WERI-Rb-1 (cell line): ENCODE measurements at regions not wholly inside any gene's neighbourhood (a gene's known extent, or its start where the extent isn't known, plus 50 kb on each side); places are given as distances from the start of the nearest gene placed in this dataset.

Source experiments
- DNase-seq: peaks from one replicate; pipeline ENCODE4 v3.0.0-alpha.2; 2020
- H3K27ac ChIP-seq: fragments of 250-450 bp; sonication (Bioruptor Pico); 2 replicates; pipeline ENCODE4 v1.5.1; 2020; ENCODE audit warnings: mild to moderate bottlenecking, moderate library complexity
- H3K27me3 ChIP-seq: fragments of 250-450 bp; sonication (Bioruptor Pico); 2 replicates; pipeline ENCODE4 v1.5.1; 2021; ENCODE audit warnings: mild to moderate bottlenecking, low read depth, moderate library complexity; ENCODE audit not compliant: insufficient read depth, severe bottlenecking
- H3K36me3 ChIP-seq: fragments of 250-450 bp; sonication (Bioruptor Pico); 2 replicates; pipeline ENCODE4 v1.5.1; 2020; ENCODE audit warnings: mild to moderate bottlenecking, moderate library complexity
- H3K4me3 ChIP-seq: 2 replicates; pipeline ENCODE4 v1.5.1; 2011; ENCODE audit warnings: low read depth, mild to moderate bottlenecking, control low read depth, low read length
- H3K9me3 ChIP-seq: fragments of 250-450 bp; sonication (Bioruptor Pico); 2 replicates; pipeline ENCODE4 v1.5.1; 2021; ENCODE audit warnings: mild to moderate bottlenecking, moderate library complexity; ENCODE audit not compliant: severe bottlenecking
- TF ChIP-seq, protein P1 (sequence below): IDR thresholded peaks from 2 replicates; pipeline ENCODE4 v1.5.1; 2011; ENCODE audit warnings: low read depth, mild to moderate bottlenecking, control low read depth, inconsistent platforms, low read length

DNA sequence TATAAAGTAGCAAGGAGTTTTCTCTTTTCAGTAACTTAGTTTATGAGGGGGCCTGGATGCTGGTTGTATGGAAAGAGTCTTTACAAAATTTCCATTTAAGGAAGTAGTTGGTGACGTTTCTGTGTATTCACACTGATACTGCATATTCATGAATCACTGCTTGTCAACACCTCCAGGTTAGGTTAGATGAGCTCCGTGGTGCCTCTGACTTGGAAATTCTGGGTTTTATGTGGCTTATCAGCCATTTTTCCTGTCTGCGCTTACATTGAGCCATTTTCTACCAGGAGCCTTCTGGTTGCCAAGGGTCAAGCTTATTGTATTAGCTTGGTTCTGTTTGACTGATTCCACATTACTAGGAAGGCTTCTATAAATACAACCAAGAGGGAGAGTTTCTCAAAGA is 128.3 kb downstream of the SLC28A3 start:
- TF ChIP-seq, protein P1, sequence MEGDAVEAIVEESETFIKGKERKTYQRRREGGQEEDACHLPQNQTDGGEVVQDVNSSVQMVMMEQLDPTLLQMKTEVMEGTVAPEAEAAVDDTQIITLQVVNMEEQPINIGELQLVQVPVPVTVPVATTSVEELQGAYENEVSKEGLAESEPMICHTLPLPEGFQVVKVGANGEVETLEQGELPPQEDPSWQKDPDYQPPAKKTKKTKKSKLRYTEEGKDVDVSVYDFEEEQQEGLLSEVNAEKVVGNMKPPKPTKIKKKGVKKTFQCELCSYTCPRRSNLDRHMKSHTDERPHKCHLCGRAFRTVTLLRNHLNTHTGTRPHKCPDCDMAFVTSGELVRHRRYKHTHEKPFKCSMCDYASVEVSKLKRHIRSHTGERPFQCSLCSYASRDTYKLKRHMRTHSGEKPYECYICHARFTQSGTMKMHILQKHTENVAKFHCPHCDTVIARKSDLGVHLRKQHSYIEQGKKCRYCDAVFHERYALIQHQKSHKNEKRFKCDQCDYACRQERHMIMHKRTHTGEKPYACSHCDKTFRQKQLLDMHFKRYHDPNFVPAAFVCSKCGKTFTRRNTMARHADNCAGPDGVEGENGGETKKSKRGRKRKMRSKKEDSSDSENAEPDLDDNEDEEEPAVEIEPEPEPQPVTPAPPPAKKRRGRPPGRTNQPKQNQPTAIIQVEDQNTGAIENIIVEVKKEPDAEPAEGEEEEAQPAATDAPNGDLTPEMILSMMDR, result no peak
- no peaks in the 10 kb centered on the region for H3K36me3 ChIP-seq
- no peak overlapping the region for H3K27ac ChIP-seq
- H3K9me3 ChIP-seq, result no peaks in the 10 kb centered on the region
- no peak for DNase-seq
- no peaks in the 10 kb centered on the region for H3K27me3 ChIP-seq
- H3K4me3 ChIP-seq, result no peak overlapping the region

DNA sequence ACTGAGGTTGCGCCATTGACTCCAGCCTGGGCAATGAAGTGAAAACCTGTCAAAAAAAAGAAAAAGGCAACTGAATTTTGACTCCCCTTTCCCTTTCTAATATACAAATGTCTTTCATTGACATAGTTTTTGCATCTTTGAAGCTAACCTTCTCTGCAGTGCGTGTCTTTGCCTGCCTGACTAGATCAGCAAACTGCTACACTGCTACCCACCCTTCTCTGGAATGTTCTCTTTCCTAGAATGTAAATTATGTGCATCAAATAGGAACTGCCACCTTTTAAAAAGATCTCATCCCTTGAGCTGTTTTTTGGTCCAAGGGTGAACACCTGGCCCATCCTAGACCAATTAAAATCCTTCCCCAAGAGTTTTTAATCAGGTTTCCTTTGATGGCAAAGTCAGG is 127.6 kb downstream of the SLC28A3 start:
- TF ChIP-seq, protein P1, result no peak
- Histone ChIP-seq H3K4me3 (no peak overlapping the region), H3K36me3 (no peaks in the 10 kb centered on the region), H3K27ac (no peak overlapping the region), H3K27me3 (no peaks in the 10 kb centered on the region), H3K9me3 (no peaks in the 10 kb centered on the region)
- no peak for DNase-seq

DNA sequence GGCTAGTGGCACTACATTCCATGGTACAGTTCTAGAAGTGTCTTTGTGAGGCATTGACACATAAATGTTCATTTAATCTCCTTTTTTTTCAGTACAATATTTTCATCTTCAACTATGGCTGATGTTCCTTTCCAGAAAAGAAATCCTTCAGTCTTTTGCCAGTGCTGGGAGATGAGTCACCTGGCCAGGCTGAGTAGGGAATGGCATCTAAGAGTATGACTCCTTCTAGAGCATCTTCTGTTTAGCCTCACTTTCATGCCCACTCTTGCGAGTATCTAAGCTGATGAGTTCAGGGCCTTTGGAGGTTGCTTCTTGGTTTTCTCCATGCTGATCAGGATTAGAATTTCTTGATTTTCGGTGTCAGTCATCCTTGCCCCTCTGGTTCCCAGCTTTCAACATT is 124.4 kb downstream of the SLC28A3 start:
- H3K36me3 ChIP-seq, result no peaks in the 10 kb centered on the region
- H3K27ac ChIP-seq, result no peak overlapping the region
- no peaks in the 10 kb centered on the region for H3K9me3 ChIP-seq
- H3K4me3 ChIP-seq, result no peak overlapping the region
- no peak for DNase-seq
- H3K27me3 ChIP-seq, result no peaks in the 10 kb centered on the region
- TF ChIP-seq, protein P1, result no peak

DNA sequence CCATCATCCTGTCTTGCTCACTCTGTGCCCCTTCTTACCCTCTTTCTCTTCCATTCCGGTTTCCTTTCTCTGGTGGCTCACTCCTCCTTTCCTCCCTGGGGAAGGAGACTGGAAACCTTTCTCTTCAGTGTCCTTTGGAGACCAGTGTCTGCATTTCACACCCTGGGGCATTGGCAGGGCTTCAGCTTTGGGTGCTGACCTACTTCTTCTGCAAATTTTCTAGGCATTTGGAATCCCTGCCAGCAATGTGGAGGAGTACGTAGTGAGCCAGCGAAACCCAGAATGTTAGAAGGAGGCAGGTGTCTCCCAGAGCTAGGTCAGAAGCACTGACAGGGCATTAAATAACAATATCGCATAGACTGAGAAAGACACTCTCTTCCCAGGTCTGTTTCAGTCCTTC is 122.2 kb downstream of the SLC28A3 start:
- Histone ChIP-seq H3K27ac (no peak overlapping the region), H3K4me3 (no peak overlapping the region), H3K9me3 (no peaks in the 10 kb centered on the region), H3K36me3 (no peaks in the 10 kb centered on the region), H3K27me3 (no peaks in the 10 kb centered on the region)
- TF ChIP-seq, protein P1, result no peak
- DNase-seq, result no peak

DNA sequence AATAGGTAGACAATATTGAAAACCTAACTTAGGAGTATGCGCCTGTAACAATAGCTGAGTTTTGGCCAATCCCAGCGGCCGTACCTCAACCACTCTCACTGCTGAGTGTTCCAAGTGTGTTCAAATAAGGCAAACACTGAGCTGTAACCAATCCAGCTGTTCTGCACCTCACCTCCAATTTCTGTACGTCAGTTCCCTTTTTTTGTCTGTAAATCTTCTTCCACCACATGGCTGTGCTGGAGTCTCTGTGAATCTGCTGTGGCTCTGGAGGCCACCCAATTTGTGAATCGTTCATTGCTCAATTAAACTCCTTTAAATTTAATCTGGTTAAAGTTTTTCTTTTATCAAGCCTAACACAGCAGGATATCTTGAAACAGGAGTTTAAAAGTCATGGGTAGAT is 116.3 kb downstream of the SLC28A3 start:
- TF ChIP-seq, protein P1, result no peak
- Histone ChIP-seq H3K9me3 (no peaks in the 10 kb centered on the region), H3K27ac (no peak overlapping the region), H3K4me3 (no peak overlapping the region), H3K36me3 (no peaks in the 10 kb centered on the region), H3K27me3 (no peaks in the 10 kb centered on the region)
- DNase-seq, result no peak
